ENCODE measurements at regions not wholly inside any gene's neighbourhood (a gene's known extent, or its start where the extent isn't known, plus 50 kb on each side); places are given as distances from the start of the nearest gene placed in this dataset.

DNA sequence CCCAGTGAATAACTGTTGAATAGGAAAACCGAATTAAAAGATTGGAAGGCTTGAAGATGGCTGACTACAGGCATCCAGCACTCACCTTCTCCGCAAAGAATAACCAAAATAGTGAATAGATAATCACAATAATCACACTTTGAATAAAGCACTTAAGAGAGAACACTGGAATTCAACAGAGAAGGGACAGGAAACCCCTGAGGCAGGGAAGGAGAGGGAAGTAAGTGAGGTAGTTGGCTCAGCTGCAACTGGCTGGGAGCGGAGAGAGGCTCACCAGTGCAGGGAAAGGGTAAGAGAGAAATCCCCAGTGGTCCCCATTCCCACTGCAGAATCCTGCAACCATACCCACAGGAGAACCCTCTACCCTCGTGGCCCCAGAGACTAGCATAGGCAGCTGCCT lies 246.6 kb upstream of the NCKAP5 start:
- Mint-ChIP-seq H3K4me3 (no peak overlapping the region), H3K36me3 (no peaks in the 10 kb centered on the region), H3K27me3 (peaks cover 5% of the 10 kb centered on the region), H3K4me1 (ENCODE audit: low read depth) (no peaks in the 10 kb centered on the region), H3K27ac (no peak overlapping the region), H3K9me3 (ENCODE audit: low read depth) (no peaks in the 10 kb centered on the region)

DNA sequence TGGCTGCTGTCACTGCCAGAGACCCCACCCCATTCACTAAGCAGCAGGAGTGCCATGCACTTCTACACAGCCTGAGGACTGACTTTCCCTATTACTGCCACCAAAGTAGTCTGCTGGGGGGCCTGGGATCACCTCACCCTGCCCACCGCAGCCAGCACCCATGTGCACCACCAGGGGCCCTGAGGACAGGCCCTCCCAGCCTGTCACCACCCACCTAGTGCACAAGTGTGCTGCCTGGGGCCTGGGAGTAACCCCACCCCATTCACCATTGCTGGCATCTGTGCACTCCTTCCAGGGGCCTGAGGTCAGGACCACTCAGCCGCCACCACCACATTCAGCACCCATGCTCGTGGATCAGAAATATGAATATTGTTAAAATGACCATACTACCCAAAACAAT lies 247.8 kb upstream of the NCKAP5 start:
- no peaks in the 10 kb centered on the region for H3K4me1 Mint-ChIP-seq (ENCODE audit: low read depth)
- H3K27me3 Mint-ChIP-seq: peaks cover 8% of the 10 kb centered on the region
- H3K9me3 Mint-ChIP-seq (ENCODE audit: low read depth): no peaks in the 10 kb centered on the region
- H3K4me3 Mint-ChIP-seq: no peak overlapping the region
- H3K27ac Mint-ChIP-seq: no peak overlapping the region
- no peaks in the 10 kb centered on the region for H3K36me3 Mint-ChIP-seq

DNA sequence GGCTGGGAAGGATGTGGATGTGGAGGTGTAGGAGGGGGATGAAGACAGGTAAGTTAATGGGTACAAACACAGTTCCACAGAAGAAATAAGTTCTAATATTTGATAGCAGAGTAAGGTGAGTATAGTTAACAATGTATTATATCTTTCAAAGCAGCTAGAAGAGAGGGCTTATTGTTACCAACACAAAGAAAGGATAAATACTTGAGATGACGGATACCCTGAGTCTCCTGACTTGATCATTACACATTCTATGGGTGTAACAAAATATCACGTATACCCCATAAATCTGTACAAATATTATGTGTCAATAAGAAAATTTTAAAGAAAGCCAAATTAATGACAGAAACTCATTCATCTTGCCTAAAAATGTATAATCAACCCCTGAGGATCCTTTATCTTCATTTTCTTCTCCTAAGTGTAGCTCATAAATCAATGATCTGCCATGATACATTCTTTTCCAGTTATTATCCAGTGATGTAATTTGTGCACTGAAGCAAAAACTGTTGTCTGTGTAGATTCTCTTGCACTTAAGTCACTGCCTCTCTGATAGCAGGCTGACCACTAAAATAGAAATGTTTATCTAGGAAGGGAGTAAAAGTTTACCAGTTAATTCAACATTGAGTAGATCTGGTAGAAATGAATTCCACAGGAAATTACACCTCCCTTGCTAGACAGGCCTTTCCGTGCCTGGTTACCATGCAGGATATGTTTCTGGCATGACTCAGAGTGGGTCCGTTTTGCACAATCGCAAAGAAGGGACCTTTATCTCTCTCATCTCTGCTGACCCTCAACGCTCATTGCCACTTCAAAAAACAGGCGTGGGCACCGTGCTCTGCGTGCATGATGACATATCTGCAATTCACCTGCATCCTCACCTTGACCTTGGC lies 249.7 kb upstream of the NCKAP5 start:
- Mint-ChIP-seq H3K4me3 (no peak overlapping the region), H3K27me3 (peaks cover 8% of the 10 kb centered on the region), H3K4me1 (ENCODE audit: low read depth) (no peaks in the 10 kb centered on the region), H3K36me3 (no peaks in the 10 kb centered on the region), H3K9me3 (ENCODE audit: low read depth) (no peaks in the 10 kb centered on the region), H3K27ac (no peak overlapping the region)

DNA sequence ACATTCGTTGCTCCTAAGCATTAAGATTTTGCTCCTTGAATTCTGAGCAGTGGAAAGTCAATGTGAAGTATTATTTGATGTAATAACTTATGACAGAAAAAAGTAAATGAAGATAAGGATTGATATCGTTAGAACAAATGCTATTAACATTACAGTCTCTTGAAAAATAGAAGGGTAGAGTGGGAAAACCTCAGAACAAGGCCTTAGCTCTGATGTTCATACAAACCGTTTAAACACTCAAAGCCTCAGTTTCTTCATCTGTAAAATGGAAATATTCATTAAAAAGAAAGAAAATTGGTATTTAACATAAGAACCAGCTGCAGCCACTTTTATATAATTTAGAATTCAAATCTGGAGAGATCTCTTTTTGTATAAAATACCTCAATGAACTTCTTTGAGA lies 250.4 kb upstream of the NCKAP5 start:
- no peaks in the 10 kb centered on the region for H3K9me3 Mint-ChIP-seq (ENCODE audit: low read depth)
- no peaks in the 10 kb centered on the region for H3K4me1 Mint-ChIP-seq (ENCODE audit: low read depth)
- peaks cover 8% of the 10 kb centered on the region for H3K27me3 Mint-ChIP-seq
- no peak overlapping the region for H3K4me3 Mint-ChIP-seq
- no peak overlapping the region for H3K27ac Mint-ChIP-seq
- no peaks in the 10 kb centered on the region for H3K36me3 Mint-ChIP-seq

DNA sequence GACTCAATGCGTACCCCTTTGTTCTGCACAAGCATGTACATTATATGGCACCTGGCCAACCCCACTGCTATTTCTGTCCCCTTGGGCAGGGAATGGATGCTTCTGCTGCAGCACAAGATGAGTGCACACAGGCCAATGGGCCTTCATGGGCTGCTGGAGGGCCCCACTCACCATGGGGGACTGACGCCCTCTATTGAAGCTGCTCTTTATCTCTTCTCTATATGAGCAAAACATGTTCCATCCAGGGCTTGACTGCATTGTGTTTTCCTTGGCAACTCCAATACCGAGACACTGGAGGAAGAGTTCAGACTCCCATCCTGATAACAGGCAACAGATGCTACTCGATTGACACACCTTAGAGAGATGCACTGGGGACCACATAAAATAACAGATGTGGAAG lies 251.6 kb upstream of the NCKAP5 start:
- H3K4me1 Mint-ChIP-seq (ENCODE audit: low read depth): no peaks in the 10 kb centered on the region
- H3K36me3 Mint-ChIP-seq: no peaks in the 10 kb centered on the region
- H3K27me3 Mint-ChIP-seq: peaks cover 3% of the 10 kb centered on the region
- H3K9me3 Mint-ChIP-seq (ENCODE audit: low read depth): no peaks in the 10 kb centered on the region
- H3K27ac Mint-ChIP-seq: no peak overlapping the region
- no peak overlapping the region for H3K4me3 Mint-ChIP-seq

DNA sequence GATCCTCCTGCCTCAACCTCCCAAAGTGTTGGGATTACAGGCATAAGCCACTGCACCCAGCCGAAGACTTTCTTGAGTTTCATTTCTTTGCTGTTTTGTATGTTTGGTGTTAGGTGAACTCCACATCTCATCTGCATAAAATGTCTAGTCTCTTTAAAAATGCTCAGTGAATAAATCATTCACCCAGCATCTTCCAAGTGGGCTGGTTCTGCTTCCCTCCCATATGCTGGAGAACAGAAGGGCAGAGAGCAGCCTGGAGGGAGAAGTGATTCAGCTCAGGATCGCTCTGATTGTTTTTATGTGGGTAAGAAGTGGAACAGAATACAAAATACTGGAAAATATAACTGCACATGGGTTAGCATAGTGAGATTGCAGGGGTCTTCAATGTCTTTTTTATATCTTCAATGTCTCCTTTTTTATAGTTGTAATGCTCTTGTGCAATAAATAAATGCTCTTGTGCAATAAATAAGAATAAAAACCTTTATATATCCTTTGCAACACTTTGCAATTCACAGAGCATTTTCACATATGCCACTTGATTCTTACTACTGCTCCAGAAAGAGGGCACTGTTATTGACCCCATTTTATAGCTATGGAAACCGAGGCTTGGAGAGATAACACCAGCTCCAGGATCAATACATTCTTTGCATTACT lies 253.0 kb upstream of the NCKAP5 start:
- Mint-ChIP-seq H3K27me3 (peaks cover 7% of the 10 kb centered on the region), H3K4me3 (no peak overlapping the region), H3K9me3 (ENCODE audit: low read depth) (no peaks in the 10 kb centered on the region), H3K27ac (no peak overlapping the region), H3K36me3 (no peaks in the 10 kb centered on the region), H3K4me1 (ENCODE audit: low read depth) (no peaks in the 10 kb centered on the region)

DNA sequence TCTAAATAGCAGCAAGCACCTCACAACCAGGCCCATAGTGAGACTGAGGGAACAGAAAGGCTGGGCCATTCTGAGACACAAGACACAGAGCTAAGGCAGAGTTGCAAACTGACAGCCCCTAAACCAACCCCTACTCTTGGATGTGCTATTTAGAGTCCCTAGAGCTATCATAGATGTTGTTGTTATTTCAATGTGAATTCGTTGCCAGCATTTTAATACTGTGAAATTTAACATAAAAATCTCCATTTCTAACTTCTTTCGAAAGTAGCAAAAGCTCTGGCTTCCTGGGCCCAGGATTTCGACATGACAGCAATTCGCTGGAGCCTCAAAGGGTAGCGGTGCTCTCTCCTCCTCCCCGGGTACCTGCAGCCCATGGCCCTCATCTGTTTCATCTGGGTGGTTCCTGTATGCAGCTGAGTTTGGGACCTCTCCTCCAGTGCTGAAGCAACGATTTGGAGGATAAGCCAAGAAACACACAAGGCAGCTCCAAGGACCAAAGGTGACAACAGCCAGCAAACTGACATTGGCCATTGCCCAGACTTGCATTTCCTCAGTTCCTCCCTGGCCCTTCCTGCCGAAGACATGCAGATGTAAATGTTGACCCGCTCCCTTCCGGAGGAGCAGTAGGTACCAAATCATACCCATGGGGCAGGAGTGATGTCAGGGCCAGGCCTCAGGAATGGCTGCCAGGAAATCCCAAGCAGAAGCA lies 254.4 kb upstream of the NCKAP5 start:
- Mint-ChIP-seq H3K4me1 (ENCODE audit: low read depth) (no peaks in the 10 kb centered on the region), H3K27me3 (peaks cover 7% of the 10 kb centered on the region), H3K9me3 (ENCODE audit: low read depth) (no peaks in the 10 kb centered on the region), H3K4me3 (no peak overlapping the region), H3K27ac (no peak overlapping the region), H3K36me3 (no peaks in the 10 kb centered on the region)

DNA sequence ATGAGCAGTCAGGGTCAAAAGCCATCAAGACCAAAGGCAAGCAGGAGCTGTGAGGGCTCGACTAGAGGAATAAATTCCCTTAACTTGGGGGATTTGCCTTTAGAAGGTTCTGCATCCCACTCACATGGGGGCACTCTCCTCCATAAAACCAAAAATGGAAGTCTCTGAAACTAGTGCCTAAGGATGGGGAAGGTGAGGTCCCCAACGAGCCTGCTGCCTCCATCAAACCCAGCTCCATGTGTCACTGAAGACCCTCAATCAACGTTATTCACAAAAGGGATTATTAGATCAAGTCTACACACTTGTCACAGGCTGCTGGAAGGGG lies 254.9 kb upstream of the NCKAP5 start:
- H3K9me3 Mint-ChIP-seq (ENCODE audit: low read depth): no peaks in the 10 kb centered on the region
- H3K4me1 Mint-ChIP-seq (ENCODE audit: low read depth): no peaks in the 10 kb centered on the region
- no peaks in the 10 kb centered on the region for H3K36me3 Mint-ChIP-seq

DNA sequence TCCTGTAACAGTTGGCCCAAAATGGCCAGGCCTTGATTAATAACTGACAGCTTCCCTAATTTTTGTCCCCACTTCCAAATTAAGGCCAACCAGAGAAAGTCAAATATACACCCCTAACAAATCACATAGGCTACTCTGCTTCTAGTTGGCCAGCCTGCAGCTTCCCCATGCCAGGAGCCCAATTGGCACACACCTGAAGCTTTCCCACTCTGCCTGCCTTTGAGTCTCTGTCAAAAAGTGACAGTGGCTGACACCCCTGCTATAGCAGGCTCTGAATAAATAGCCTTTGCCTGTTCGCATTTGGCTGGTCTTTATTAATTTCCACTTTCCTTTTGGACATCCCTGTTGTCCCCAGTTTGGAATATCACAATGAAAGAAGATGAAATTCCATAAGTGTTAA lies 256.6 kb upstream of the NCKAP5 start:
- no peaks in the 10 kb centered on the region for H3K4me1 Mint-ChIP-seq (ENCODE audit: low read depth)
- no peaks in the 10 kb centered on the region for H3K36me3 Mint-ChIP-seq
- H3K9me3 Mint-ChIP-seq (ENCODE audit: low read depth): no peaks in the 10 kb centered on the region
- H3K27me3 Mint-ChIP-seq: peaks cover 6% of the 10 kb centered on the region
- no peak overlapping the region for H3K4me3 Mint-ChIP-seq
- H3K27ac Mint-ChIP-seq: no peak overlapping the region

More for the DNA sequence above, 254.9 kb upstream of the NCKAP5 start:
- Mint-ChIP-seq H3K27me3 (peaks cover 7% of the 10 kb centered on the region), H3K27ac (no peak overlapping the region), H3K4me3 (no peak overlapping the region)

DNA sequence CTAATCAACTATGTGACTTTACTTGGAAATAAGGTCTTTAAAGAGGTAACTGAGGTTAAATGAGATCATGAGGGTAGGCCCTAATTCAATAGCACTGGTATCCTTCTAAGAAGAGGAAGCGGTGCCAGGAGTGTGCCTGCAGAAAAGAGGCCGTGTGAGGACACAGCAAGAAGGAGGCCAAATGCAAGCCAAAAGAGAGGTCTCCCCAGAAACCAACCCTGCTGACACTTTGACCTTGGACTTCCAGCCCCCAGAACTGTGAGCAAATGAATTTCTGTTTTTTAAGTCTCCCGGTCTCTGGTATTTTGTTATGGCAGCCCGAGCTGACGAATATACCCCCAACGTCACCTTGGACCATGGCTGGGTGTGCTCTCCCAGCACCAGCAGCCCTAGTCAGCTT lies 257.5 kb upstream of the NCKAP5 start:
- no peak overlapping the region for H3K4me3 Mint-ChIP-seq
- no peaks in the 10 kb centered on the region for H3K9me3 Mint-ChIP-seq (ENCODE audit: low read depth)
- H3K27me3 Mint-ChIP-seq: peaks cover 3% of the 10 kb centered on the region
- H3K27ac Mint-ChIP-seq: no peak overlapping the region
- no peaks in the 10 kb centered on the region for H3K4me1 Mint-ChIP-seq (ENCODE audit: low read depth)
- no peaks in the 10 kb centered on the region for H3K36me3 Mint-ChIP-seq

DNA sequence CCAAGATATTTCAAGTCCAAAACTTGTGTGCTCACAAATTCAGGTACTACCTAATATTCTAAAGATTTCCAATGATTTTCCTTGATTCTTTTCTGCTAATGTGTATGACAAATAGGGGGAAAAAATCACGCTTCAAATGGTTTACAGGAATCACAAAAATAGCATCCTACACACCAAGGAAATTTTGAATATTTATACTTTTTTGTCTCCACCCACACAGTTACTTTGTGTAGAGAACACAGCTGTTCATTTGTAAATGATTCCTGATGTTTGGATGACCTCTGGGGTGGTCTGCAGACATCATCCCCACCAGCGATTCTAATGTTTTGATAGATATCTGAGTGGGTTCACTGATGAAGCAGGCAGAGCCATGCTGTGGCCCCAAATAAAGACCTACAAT lies 260.6 kb upstream of the NCKAP5 start:
- H3K27ac Mint-ChIP-seq: no peak overlapping the region
- peaks cover 7% of the 10 kb centered on the region for H3K27me3 Mint-ChIP-seq
- H3K4me1 Mint-ChIP-seq (ENCODE audit: low read depth): no peaks in the 10 kb centered on the region
- no peak overlapping the region for H3K4me3 Mint-ChIP-seq
- H3K9me3 Mint-ChIP-seq (ENCODE audit: low read depth): no peaks in the 10 kb centered on the region
- H3K36me3 Mint-ChIP-seq: no peaks in the 10 kb centered on the region

DNA sequence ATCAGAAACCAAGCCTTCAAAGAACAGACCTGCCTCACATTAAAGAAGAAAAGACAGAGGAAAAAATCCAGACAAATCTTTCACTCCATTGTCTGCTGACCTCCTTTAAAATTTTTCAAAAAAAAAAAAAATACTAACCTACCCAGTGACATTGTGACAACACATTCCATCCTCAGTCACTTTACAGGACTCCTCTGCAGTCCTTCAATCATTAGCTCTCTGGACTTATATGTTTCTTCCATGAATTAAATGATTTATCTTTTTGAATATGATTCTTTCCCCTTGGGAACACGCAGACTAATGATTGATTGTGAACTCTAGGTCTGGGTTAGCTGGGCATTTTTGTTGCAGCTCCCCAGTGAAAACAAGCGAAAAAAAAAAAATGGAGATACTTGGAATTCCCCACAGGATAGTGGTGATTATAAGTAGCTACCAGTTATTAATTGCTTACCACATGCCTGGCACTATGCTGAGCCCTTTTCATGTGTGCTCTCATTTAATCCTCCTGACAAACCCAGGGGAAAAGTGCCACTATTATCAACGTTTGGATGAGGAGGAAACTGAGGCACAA lies 261.3 kb upstream of the NCKAP5 start:
- Mint-ChIP-seq H3K27me3 (peaks cover 7% of the 10 kb centered on the region), H3K9me3 (ENCODE audit: low read depth) (no peaks in the 10 kb centered on the region), H3K4me1 (ENCODE audit: low read depth) (no peaks in the 10 kb centered on the region), H3K4me3 (no peak overlapping the region), H3K36me3 (no peaks in the 10 kb centered on the region), H3K27ac (no peak overlapping the region)

DNA sequence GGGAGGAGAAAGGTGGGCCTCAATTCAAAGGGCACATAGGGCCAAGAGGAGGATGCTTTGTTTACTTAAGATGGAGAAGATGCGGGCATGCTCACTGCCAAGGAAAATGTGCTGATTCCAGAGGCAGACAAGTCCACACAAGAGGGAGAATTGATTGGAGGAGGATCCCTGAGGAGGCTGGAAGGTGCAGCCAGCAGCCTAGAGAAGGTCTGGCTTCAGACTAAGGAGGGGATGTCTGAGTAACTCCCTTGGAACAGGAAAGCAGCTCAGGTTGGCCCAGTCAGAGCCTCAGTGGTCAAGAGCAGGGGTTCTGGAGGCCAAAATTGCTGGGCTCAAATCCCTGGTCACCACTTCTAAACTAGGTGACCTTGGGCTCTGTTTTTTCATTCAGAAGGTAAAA lies 265.5 kb upstream of the NCKAP5 start:
- Mint-ChIP-seq H3K9me3 (ENCODE audit: low read depth) (no peaks in the 10 kb centered on the region), H3K4me3 (no peak overlapping the region), H3K27ac (no peak overlapping the region), H3K27me3 (peaks cover 4% of the 10 kb centered on the region), H3K36me3 (no peaks in the 10 kb centered on the region), H3K4me1 (ENCODE audit: low read depth) (no peaks in the 10 kb centered on the region)

DNA sequence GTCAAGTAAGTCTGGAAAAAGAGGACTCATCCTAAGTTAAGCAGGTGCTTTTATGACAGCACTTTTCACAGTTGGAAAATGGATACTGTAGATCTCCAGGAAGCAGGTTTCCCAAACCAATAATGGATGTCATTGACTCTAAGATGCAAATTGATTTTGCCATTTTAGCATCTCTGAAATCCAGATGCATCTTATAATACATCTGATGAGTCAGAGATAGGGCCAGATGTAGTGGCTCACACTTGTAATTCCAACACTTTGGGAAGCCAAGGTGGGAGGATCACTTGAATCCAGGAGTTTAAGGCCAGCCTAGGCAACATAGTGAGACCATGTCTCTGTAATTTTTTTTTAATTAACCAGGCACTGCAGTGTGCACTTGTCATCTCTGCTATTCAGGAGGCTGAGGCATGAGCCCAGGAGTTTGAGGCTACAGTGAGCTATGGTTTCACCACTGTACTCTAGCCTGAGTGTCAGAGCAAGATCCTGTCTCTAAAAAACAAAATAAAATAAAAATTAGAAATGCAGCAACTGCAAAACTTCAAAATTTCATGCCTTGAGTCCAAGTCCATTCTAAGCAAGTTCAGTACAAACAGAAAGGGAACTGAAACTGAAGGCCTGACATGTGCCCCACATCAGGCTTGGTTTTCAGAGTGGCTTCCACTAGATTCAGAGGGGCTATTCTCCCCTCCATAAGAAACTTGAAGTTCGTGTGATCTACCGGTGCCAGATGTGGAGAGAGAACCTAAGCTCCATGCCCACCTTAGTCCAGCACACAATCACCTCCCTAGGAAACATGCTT lies 267.8 kb upstream of the NCKAP5 start:
- Mint-ChIP-seq H3K27ac (no peak overlapping the region), H3K27me3 (peaks cover 4% of the 10 kb centered on the region), H3K4me3 (no peak overlapping the region), H3K36me3 (no peaks in the 10 kb centered on the region), H3K9me3 (ENCODE audit: low read depth) (no peaks in the 10 kb centered on the region), H3K4me1 (ENCODE audit: low read depth) (no peaks in the 10 kb centered on the region)
